ENCODE measurements at regions not wholly inside any gene's neighbourhood (a gene's known extent, or its start where the extent isn't known, plus 50 kb on each side); places are given as distances from the start of the nearest gene placed in this dataset.

DNA sequence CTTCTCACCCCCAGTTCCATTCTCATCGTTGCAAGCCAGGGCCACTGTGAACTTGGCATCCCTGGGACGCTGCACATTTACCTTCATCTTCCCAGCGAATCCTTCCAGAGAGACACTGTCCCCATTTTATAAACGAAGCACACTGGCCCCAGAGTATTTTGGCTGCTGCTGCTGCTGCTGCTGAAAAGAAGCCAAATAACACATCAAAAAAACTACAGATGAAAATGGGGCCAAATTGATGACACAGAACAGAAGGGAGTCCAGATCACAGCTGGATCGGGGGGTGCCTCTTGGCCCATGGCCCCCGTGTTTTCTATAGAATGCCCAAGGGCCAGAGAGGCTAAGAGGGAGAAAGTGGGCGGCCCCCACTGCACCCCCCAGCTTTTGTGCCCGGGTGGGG lies 221.0 kb upstream of the IGF1R start:
- no peak for DNase-seq

- DNase-seq, result peak; percentile 27
Observed at GRCh38 chr15:98428253-98428989, 219.9 kb upstream of the IGF1R start.

DNA sequence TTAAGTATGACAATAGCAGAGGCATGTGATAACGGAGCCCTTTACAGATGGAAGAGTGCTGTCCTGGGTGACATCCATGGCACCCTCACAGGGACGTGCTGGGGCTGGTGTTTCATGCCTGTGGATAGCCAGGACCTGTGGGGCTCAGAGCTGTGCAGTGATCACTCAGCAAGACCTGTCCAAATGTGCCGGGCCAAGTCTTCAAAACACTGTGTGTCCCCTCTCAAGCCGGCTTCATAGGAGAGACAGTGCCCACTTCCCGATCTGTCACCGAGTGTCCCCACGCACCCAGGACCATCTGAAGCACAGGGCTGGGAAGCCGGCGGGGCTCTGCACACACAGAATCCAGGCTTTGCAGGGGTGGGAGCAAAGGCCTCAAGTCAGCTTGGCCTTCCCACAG lies 217.2 kb upstream of the IGF1R start:
- DNase-seq, result no peak

DNA sequence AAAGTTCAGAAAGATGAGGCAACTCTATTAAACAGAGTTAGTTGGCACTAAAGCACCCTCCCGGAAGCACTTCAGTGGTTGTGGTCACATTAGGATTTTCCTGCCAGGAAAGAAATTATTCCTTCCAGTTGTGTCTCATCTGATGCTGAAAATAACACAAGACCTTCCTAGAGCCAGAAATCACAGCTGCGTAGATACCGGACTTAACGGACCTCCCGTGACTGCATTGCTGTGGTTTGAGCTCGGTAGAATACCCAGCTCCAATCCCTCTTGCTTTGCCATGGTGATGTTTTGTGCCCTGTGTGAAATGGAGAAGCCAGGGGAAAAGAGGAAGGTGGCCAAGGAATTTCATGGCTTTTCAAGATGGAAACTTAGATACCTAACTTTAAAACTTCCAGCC lies 215.0 kb upstream of the IGF1R start:
- no peak for DNase-seq

GRCh38 chr15:98433856-98434255 lies 214.5 kb upstream of the IGF1R start:
- no peak for DNase-seq

- no peak for DNase-seq
Observed at GRCh38 chr15:98437752-98438151, 210.6 kb upstream of the IGF1R start.

DNA sequence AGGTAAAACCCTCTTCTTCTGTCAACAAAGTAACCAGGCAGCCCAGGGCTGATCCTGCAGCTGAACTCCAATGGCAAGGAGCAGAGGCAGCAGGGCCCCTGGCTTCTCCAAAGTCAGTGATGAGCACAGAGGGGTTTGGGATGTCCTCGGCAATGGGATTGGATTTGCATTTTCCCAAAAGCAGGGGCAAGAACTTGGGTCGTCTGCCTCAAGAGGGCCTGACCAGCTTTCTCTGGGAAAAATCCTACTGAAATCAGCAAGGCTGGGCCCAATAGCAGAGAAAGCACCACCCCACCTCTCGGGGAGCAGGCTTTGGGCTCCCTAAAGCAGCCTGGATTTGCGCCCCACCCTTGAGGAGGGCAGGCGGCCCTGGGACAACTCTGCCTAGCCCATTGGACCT lies 210.0 kb upstream of the IGF1R start:
- no peak for DNase-seq

DNA sequence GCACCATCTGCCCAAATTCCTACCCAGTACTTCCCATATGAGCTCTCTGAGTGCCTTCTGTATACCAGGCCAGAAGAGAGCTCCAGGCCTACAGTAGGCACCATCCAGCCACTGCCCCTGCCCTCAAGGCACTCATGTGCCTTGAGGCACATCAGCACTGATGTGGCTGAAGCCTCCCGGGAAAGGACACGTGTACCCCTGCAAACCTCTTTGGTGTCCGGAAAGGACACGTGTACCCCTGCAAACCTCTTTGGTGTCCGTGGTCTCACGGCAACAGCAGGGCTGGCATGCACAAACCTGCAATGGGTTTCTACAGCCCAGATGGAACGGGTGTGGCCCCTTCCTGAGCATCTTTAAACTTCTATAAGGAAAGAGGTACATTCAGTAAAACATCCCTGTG lies 209.4 kb upstream of the IGF1R start:
- DNase-seq, result no peak

- DNase-seq, result no peak
Observed at GRCh38 chr15:98439523-98439942, 208.8 kb upstream of the IGF1R start.

DNA sequence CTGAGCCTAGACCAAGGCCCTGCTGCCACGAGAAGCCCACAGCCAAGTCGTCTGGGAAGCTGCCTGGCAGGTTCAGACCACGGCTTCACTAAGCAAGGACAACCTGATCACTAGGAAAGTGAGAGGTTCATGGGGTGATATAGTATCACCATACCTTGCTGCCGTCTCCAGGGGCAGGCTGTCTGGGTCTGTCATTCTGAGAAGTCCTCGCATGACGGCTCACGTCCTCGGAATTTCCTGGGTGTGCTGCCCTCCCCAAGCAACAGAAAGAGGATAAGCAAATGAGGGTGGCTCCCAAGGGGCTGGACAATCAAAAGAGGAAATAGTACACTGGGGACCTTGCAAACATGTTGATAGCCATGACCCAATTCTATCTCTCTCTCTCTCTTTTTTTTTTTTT lies 207.4 kb upstream of the IGF1R start:
- no peak for DNase-seq

- DNase-seq, result no peak
Observed at GRCh38 chr15:98441599-98441998, 206.7 kb upstream of the IGF1R start.

DNA sequence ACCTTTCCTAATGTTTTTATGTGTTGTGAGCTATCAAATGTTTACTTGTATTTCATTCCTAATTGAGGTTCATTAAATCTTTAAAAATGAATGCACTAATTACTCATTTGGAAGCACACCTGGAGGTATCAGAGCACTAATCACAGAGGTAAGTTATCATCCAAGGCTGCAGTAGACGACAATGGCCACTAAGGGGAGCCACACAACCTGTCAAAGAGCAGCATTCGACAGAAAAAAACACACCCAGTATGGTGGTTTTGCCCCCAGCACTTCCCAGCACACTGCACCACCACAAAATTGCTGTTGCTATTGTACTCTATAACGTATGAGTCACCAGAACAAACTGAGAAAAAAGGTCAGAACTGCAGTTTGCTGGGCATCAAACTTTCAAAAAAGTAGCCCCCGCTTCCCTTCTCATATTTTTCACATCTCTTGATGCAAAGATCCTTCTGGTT lies 205.9 kb upstream of the IGF1R start:
- DNase-seq, result peak; percentile 27

- DNase-seq, result no peak
Observed at GRCh38 chr15:98442901-98443300, 205.4 kb upstream of the IGF1R start.

DNA sequence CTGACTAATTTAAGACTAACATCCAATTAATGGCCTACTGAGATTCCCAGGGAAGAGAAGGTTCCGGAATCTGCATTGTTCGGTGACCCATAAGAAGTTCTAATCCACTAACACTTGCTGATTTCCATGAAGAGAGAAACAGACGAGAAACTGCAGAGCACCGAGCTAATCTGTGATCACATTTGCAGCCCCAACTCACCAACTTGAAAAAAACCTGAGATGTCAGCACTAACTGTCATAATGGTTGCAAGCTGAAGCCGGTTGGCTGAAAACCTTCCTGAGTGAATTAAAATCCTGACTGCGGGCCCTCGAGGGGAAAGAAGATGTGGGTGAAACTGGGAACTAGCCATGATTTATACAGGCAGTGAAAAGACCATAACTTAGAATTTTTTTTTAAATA lies 204.8 kb upstream of the IGF1R start:
- no peak for DNase-seq

- no peak for DNase-seq
Observed at GRCh38 chr15:98444138-98444537, 204.2 kb upstream of the IGF1R start.

GRCh38 chr15:98445315-98445714 lies 203.0 kb upstream of the IGF1R start:
- DNase-seq, result no peak

GRCh38 chr15:98446083-98446482 lies 202.3 kb upstream of the IGF1R start:
- no peak for DNase-seq

- no peak for DNase-seq
Observed at GRCh38 chr15:98447069-98447468, 201.3 kb upstream of the IGF1R start.

- no peak for DNase-seq
Observed at GRCh38 chr15:98451236-98451635, 197.1 kb upstream of the IGF1R start.

DNA sequence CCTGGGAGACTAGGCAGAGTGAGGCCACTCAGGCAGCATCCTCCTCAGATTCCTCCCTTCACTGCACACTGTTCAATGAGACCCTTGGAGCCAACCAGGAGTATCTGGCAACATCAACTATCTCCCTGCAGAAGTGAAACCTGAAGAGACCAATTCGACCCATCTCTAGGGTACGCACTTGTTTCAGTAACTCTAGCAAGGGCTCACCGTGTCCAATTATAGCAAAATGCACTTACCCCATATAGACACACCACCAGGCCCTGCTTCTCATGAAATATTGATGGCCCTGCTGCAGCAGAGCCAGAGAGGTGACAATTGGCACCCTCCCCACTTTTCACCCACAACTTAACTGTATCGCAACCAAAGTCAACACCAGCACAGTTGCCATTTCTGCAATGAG lies 196.1 kb upstream of the IGF1R start:
- no peak for DNase-seq

- DNase-seq, result no peak
Observed at GRCh38 chr15:98455904-98456303, 192.4 kb upstream of the IGF1R start.

DNA sequence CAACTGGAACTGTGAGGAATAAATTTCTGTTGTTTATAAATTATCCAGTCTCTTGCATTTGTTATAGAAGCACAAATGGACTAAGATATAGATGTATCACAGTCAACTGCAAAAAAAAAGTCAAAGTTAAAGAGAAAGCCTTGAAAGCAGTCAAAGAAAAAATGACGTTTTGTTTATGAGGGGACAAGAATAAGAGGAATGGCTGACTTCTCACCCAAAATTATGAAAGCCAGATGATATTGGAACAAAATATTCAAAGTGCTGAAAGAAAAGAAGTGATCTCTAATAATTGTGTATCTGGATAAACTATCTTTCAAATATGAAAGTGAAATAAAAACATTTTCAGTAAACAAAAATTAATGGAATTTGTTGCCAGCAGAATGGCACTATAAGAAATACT lies 171.8 kb upstream of the IGF1R start:
- no peak for DNase-seq

DNA sequence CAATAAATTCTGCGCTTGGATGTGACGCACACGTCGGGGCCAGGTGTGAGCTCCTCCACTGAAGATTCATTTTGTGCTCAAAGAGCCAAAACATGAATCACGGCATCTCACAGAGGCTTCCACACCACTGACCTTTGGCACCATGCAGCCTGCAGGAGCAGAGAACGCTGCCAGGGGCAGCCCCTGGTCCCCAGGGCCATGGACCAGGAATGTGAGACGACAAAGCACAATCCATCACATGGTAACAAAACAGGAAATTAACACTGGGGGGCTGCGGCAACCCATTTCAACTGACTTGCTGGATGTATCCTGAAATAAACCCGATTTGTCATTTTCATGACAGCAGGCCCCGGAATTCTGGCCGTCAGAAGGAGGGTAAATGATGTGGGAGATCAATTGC lies 167.5 kb upstream of the IGF1R start:
- no peak for DNase-seq

DNA sequence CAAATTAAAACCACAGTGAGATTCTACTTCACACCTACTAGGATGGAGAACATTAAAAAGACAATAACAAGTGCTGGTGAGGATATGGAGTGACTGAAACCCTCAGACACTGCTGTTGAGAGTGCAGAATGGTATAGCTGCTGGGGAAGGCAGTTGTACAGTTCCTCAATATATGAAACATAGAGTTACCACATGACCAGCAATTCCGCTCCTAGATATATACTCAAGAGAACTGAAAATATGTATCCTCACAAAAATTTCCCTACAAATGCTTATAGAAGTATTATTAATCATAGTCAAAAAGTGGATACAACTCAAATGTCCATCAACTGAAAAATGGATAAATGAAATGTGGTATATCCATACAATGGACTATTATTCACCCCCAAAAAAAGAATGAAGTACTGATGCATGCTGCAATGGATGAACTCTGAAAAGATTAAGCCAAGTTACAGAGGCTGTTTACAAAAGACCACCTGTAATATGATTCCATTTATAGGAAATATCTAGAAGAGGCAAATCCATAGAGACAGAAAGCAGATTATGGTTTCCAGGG lies 164.7 kb upstream of the IGF1R start:
- no peak for DNase-seq

DNA sequence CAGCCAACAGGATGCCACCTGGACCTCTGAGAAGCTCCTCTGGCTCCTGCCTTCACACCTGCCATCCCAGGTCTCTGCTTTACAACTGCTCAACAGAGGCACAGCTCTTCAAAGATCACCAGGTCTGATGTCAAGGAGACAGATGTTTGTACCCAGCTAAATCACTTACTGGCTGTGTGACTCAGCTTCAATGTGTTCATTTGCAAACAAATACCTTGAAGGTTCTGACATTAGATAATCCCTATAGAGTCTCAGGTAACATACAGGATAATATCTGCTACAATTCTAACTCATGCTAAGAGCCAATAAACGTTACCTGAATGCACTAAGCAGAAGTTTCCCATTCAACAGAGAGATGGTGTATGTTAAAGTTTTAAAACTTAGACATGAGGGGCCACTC lies 163.4 kb upstream of the IGF1R start:
- DNase-seq, result no peak
